ENCODE measurements at regions not wholly inside any gene's neighbourhood (a gene's known extent, or its start where the extent isn't known, plus 50 kb on each side); places are given as distances from the start of the nearest gene placed in this dataset.
A peak's percentile ranks its signal among the peaks of the same experiment; 100 is the strongest.

GRCh38 chr1:173411835-173412742, 65.0 kb upstream of the PRDX6 start:
- H3K18ac ChIP-seq (ENCODE audit: low read depth, low read length): no peak overlapping the region
- no peaks in the 10 kb centered on the region for H4K20me1 ChIP-seq (ENCODE audit: insufficient read depth, low read length)
- in situ Hi-C loops (cut with MboI; ENCODE audit: low sequenced_read_pairs): loop anchor here (10.0 kb wide), 1 partner anchor 587 kb away; no protein-coding TSS in a partner anchor
- no peak overlapping the region; the same call in 1 of the 2 replicates for H3K4ac ChIP-seq (ENCODE audit: low read depth, low read length)
- no peak overlapping the region for H3K23ac ChIP-seq (ENCODE audit: low read depth, low read length)
- peak overlapping the region; percentile 14 for H2BK20ac ChIP-seq (ENCODE audit: low read depth, low read length)
- no peaks in the 10 kb centered on the region for H3K27me3 ChIP-seq (ENCODE audit: control insufficient read depth, insufficient read depth, low read length)
- H2AK9ac ChIP-seq (replicated peaks; ENCODE audit: low read depth, low read length, poor library complexity): no peak overlapping the region
- H4K8ac ChIP-seq (ENCODE audit: low read depth in 2 of 2, low read length in 2 of 2): no peak overlapping the region
- no peak overlapping the region for H2AFZ ChIP-seq (replicated peaks; ENCODE audit: low read length, poor library complexity)
- no peak for TF ChIP-seq MXI1 (IDR thresholded peaks at IDR 0.05; ENCODE audit: borderline replicate concordance, low read depth, low read length)
- TF ChIP-seq MAZ (IDR thresholded peaks at IDR 0.05; ENCODE audit: borderline replicate concordance, low read depth, low read length): no peak
- peak; percentile 79 for TF ChIP-seq CEBPB (IDR thresholded peaks at IDR 0.05; ENCODE audit: low read depth, low read length)
- TF ChIP-seq RAD21 (IDR thresholded peaks at IDR 0.05; ENCODE audit: low read length): peak; percentile 31
- TF ChIP-seq POLR2A (IDR thresholded peaks at IDR 0.05; ENCODE audit: low read depth, low read length): no peak
- TF ChIP-seq NFE2L2 (IDR thresholded peaks at IDR 0.05; ENCODE audit: low read depth, low read length): no peak
- no peak for TF ChIP-seq ELK1 (IDR thresholded peaks at IDR 0.05; ENCODE audit: borderline replicate concordance, low read depth, low read length)
- TF ChIP-seq CTCF (conservative IDR thresholded peaks at IDR 0.05; ENCODE audit: low read depth, low read length): 0 out of 2 replicates have a peak, but pooled peaks have one; percentile 13
- peak overlapping the region; percentile 6 for H2BK5ac ChIP-seq (ENCODE audit: low read depth, low read length, poor library complexity, severe bottlenecking)
- WGBS, 2 experiments (ENCODE audit: extremely low coverage in 2 of 2, insufficient read length in 1 of 2): 73% methylated on average over 4 of the region's 17 CpGs; no CpG with 5 or more reads in 1 of the 2 experiments
- no peak overlapping the region for H3K14ac ChIP-seq (replicated peaks; ENCODE audit: low read depth, low read length)
- H2AK5ac ChIP-seq (ENCODE audit: low read depth, low read length): no peak overlapping the region
- dilution Hi-C loops (cut with HindIII; ENCODE audit: low sequenced_read_pairs, unreplicated experiment): no loop called here
- H3K36me3 ChIP-seq (ENCODE audit: control insufficient read depth, insufficient read depth, low read length): no peaks in the 10 kb centered on the region
- H3K9me3 ChIP-seq (ENCODE audit: control insufficient read depth, insufficient read depth, low read length): no peaks in the 10 kb centered on the region
- no peak overlapping the region for H4K5ac ChIP-seq (ENCODE audit: low read depth, low read length)
- intact Hi-C loops (cut with micrococcal nuclease): loop anchor here (2.0 kb wide), 1 partner anchor 205 kb away; the partner anchor contains the start of gene TNFSF4
- no peak overlapping the region for H3K4me2 ChIP-seq (ENCODE audit: low read depth, low read length)
- no peak overlapping the region for H3K9ac ChIP-seq (ENCODE audit: low read depth, low read length)
- H3K9me1 ChIP-seq (ENCODE audit: insufficient read depth, low read length): peaks cover 9% of the 10 kb centered on the region
- peak; percentile 89 for DNase-seq
- H3K4me1 ChIP-seq (ENCODE audit: control insufficient read depth, insufficient read depth, low read length): peaks cover 8% of the 10 kb centered on the region
- CTCF ChIA-PET: interaction anchor here (0.6 to 1.1 kb wide), 2 partner anchors 204 to 586 kb away, joined by 3 read pairs; no protein-coding TSS in a partner anchor
- BruUV-seq (replicated peaks): no TSS peak
- no peak overlapping the region for H3K4me3 ChIP-seq (ENCODE audit: insufficient read depth, low read depth, low read length)
- POLR2A ChIA-PET (ENCODE audit: unreplicated experiment): no interaction called here
- peak; percentile 97 for ATAC-seq (ENCODE audit: low read depth)
- H4K91ac ChIP-seq (ENCODE audit: insufficient read depth, low read depth, low read length): no peak overlapping the region
- no peaks in the 10 kb centered on the region for H3K79me1 ChIP-seq (ENCODE audit: low read depth in 1 of 2, low read length in 2 of 2)
- no peak overlapping the region for H3K27ac ChIP-seq (ENCODE audit: insufficient read depth, low read length)
- H2BK120ac ChIP-seq (ENCODE audit: low read depth, low read length): 0 out of 2 replicates have a peak overlapping the region, but pooled peaks have one; percentile 5
- H2BK15ac ChIP-seq (ENCODE audit: low read depth, low read length): no peak overlapping the region
- H3K56ac ChIP-seq (ENCODE audit: extremely low read depth, insufficient read depth, low read length): no peak overlapping the region

Data from IMR-90 (cell line).